Brain microvascular endothelial cell (primary cell): ENCODE measurements at regions not wholly inside any gene's neighbourhood (a gene's known extent, or its start where the extent isn't known, plus 50 kb on each side); places are given as distances from the start of the nearest gene placed in this dataset.

Experiments used
- DNase-seq: peaks from one replicate; pipeline ENCODE4 v3.0.0-alpha.2; 2020
- H3K27ac ChIP-seq: fragments of 250-450 bp; sonication (Bioruptor Pico); 2 replicates; pipeline ENCODE4 v1.5.1; 2020; ENCODE audit warnings: mild to moderate bottlenecking, moderate library complexity
- H3K27me3 ChIP-seq: fragments of 250-450 bp; sonication (Bioruptor Pico); replicated peaks from 2 replicates; pipeline ENCODE4 v1.5.1; 2020; ENCODE audit warnings: mild to moderate bottlenecking
- H3K36me3 ChIP-seq: fragments of 250-450 bp; sonication (Bioruptor Pico); replicated peaks from 2 replicates; pipeline ENCODE4 v1.5.1; 2020; ENCODE audit warnings: mild to moderate bottlenecking
- H3K4me3 ChIP-seq: 2 replicates; pipeline ENCODE4 v1.5.1; 2011; ENCODE audit warnings: low read depth, mild to moderate bottlenecking, control low read depth, low read length, moderate library complexity
- in situ Hi-C: cut with HindIII; loops from 2 replicates; pipeline ENCODE4 v1.10.0; 2017; ENCODE audit warnings: low sequenced_read_pairs, low pct_ligation_motif_present
- TF ChIP-seq, protein P1 (sequence below): IDR thresholded peaks from 2 replicates; pipeline ENCODE4 v1.5.1; 2011; ENCODE audit warnings: low read depth, mild to moderate bottlenecking, moderate library complexity, low read length, control low read depth, inconsistent platforms; ENCODE audit errors: missing control alignments

DNA sequence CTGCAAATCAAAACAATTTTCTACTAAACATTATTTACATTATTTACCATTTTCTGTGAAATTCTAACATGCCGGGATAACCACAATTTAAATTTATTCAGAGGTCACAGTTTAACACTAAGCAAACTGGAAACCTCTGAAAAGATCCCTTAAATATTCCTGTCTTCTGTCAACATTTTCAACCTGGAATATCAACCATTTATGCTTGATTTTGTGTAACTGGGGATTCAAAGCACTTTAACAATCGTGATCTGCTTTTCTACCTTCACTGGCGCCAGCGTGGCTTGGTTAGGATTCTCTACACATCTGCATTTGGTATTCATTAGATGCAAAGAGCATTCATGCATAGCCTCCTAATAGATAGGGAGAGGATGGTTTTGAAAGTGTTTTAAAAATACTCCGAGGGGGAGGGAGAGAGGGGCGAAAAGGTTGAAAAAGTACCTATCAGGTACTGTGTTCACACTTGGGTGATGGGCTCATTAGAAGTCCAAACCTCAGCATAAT lies 59.9 kb upstream of the RAB12 start:
- DNase-seq, result no peak
- in situ Hi-C loops, result no loop called here
- H3K4me3 ChIP-seq, result no peak overlapping the region
- H3K27me3 ChIP-seq, result no peaks in the 10 kb centered on the region
- H3K36me3 ChIP-seq, result no peaks in the 10 kb centered on the region
- no peak overlapping the region for H3K27ac ChIP-seq
- TF ChIP-seq, protein P1, sequence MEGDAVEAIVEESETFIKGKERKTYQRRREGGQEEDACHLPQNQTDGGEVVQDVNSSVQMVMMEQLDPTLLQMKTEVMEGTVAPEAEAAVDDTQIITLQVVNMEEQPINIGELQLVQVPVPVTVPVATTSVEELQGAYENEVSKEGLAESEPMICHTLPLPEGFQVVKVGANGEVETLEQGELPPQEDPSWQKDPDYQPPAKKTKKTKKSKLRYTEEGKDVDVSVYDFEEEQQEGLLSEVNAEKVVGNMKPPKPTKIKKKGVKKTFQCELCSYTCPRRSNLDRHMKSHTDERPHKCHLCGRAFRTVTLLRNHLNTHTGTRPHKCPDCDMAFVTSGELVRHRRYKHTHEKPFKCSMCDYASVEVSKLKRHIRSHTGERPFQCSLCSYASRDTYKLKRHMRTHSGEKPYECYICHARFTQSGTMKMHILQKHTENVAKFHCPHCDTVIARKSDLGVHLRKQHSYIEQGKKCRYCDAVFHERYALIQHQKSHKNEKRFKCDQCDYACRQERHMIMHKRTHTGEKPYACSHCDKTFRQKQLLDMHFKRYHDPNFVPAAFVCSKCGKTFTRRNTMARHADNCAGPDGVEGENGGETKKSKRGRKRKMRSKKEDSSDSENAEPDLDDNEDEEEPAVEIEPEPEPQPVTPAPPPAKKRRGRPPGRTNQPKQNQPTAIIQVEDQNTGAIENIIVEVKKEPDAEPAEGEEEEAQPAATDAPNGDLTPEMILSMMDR, result no peak

DNA sequence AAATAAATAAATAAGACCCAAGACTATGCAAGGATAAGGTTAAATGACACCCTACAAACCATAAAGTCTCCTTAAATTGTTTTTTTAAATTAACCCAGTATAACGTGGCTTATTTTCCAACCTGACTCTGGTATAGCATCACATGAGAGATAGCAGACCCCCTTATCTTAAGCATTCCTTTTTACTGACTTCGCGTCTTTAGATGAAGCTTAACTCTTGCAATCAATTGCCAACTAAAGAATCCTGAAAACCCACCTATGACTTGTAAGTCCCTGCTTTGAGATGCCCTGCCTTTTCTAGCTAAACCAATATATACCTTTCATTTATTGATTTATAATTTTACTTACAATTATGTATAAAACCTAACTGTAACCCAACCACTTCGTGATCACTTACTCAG lies 57.1 kb upstream of the RAB12 start:
- no peaks in the 10 kb centered on the region for H3K27me3 ChIP-seq
- TF ChIP-seq, protein P1, result no peak
- H3K27ac ChIP-seq, result no peak overlapping the region
- H3K36me3 ChIP-seq, result no peaks in the 10 kb centered on the region
- in situ Hi-C loops, result no loop called here
- H3K4me3 ChIP-seq, result no peak overlapping the region
- DNase-seq, result no peak

DNA sequence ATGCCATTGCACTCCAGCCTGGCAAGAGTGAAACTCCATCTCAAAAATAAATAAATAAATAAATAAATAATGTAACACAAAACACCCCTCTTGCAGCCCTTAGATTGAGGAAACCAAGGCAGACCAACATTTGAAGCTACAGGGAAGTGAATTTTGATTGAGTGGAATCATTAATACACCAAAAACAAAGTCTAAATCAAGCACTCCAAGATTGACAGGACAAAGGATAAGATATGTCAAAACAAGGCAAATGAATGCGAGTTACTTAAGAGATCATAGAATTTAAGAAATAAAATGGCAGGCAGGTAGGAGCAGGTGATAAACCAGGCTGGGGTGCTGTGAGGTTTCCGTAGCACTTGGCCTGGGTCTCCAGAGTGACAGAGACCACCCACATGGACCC lies 54.9 kb upstream of the RAB12 start:
- H3K36me3 ChIP-seq, result no peaks in the 10 kb centered on the region
- H3K4me3 ChIP-seq, result no peak overlapping the region
- H3K27ac ChIP-seq, result no peak overlapping the region
- in situ Hi-C loops, result no loop called here
- no peak for DNase-seq
- H3K27me3 ChIP-seq, result no peaks in the 10 kb centered on the region
- TF ChIP-seq, protein P1, result no peak

DNA sequence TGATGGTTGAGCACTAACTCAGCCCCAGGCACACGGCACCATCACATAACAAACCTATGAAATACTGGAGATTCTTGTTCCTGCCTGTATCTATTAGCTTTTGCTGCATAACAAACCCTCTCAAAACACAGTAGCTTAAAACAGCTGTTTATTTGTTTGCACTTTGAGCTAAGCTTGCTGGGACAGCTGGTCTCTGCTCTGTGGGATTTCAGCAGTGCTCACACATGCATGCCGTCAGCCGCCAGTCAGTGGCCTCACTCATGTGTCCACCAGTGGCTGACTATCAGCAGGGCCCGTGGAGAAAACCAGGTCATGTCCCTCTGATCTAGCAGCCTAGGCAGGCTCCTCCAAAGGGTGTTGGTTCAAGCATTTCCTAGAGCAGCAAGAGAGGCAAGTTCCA lies 52.8 kb upstream of the RAB12 start:
- in situ Hi-C loops, result no loop called here
- Histone ChIP-seq H3K27me3 (no peaks in the 10 kb centered on the region), H3K4me3 (no peak overlapping the region), H3K27ac (no peak overlapping the region), H3K36me3 (no peaks in the 10 kb centered on the region)
- DNase-seq, result no peak
- TF ChIP-seq, protein P1, result no peak
